HCT116 (cell line): ENCODE measurements at regions not wholly inside any gene's neighbourhood (a gene's known extent, or its start where the extent isn't known, plus 50 kb on each side); places are given as distances from the start of the nearest gene placed in this dataset.

ENCODE experiments used
- CTCF ChIP-seq, 3 experiments: fragments of 200-600 bp in 1 of 3; sonication (generic) in 1 of 3; IDR thresholded peaks in 2 of 3; conservative IDR thresholded peaks in 1 of 3; 2 replicates each; pipeline ENCODE4 v1.5.1; 2012 to 2017; ENCODE audit warnings: low read depth in 2 of 3, low read length in 2 of 3, antibody characterized with exemption in 1 of 3, borderline replicate concordance in 1 of 3, control low read depth in 1 of 3, mild to moderate bottlenecking in 1 of 3, mixed read lengths in 1 of 3, mixed run types in 1 of 3, moderate library complexity in 1 of 3; ENCODE audit not compliant: insufficient read depth in 1 of 3
- ELF1 ChIP-seq: IDR thresholded peaks from 2 replicates; pipeline ENCODE4 v1.6.1; 2012; ENCODE audit warnings: low read depth, borderline replicate concordance
- EZH2phosphoT487 ChIP-seq: fragments of 200-600 bp; IDR thresholded peaks from 2 replicates; pipeline ENCODE4 v1.6.1; 2018; ENCODE audit warnings: antibody characterized with exemption, borderline replicate concordance
- JUND ChIP-seq: IDR thresholded peaks from 2 replicates; pipeline ENCODE4 v1.6.1; 2012
- POLR2A ChIP-seq: IDR thresholded peaks from 2 replicates; pipeline ENCODE4 v1.7.0; 2011; ENCODE audit warnings: borderline replicate concordance; ENCODE audit not compliant: insufficient read depth, insufficient read length; ENCODE audit errors: extremely low read depth
- POLR2AphosphoS5 ChIP-seq: IDR thresholded peaks from 2 replicates; pipeline ENCODE4 v1.6.1; 2011; ENCODE audit warnings: mild to moderate bottlenecking, low read depth, low read length, moderate library complexity
- RAD21 ChIP-seq: IDR thresholded peaks from 2 replicates; pipeline ENCODE4 v1.6.1; 2012; ENCODE audit warnings: low read depth, mild to moderate bottlenecking
- SIN3A ChIP-seq: IDR thresholded peaks from 2 replicates; pipeline ENCODE4 v1.6.1; 2012; ENCODE audit warnings: low read depth
- SP1 ChIP-seq: IDR thresholded peaks from 2 replicates; pipeline ENCODE4 v1.6.1; 2012; ENCODE audit warnings: low read depth
- TCF7L2 ChIP-seq: IDR thresholded peaks from 2 replicates; pipeline ENCODE4 v1.7.0; 2011; ENCODE audit warnings: borderline replicate concordance, inconsistent platforms; ENCODE audit not compliant: insufficient read depth, insufficient read length; ENCODE audit errors: extremely low read depth
- YY1 ChIP-seq: IDR thresholded peaks from 2 replicates; pipeline ENCODE4 v1.6.1; 2011; ENCODE audit warnings: low read length, low read depth, moderate library complexity, mild to moderate bottlenecking; ENCODE audit not compliant: insufficient replicate concordance; ENCODE audit errors: extremely low read depth
- TF ChIP-seq, protein P1 (sequence below): IDR thresholded peaks from 2 replicates; pipeline ENCODE4 v1.6.1; 2012
- TF ChIP-seq, protein P2 (sequence below): IDR thresholded peaks from 2 replicates; pipeline ENCODE4 v1.6.1; 2011; ENCODE audit warnings: mild to moderate bottlenecking, low read length, moderate library complexity; ENCODE audit not compliant: insufficient replicate concordance; ENCODE audit errors: extremely low read depth
- TF ChIP-seq, protein P3 (sequence below): IDR thresholded peaks from 2 replicates; pipeline ENCODE4 v1.6.1; 2012

DNA sequence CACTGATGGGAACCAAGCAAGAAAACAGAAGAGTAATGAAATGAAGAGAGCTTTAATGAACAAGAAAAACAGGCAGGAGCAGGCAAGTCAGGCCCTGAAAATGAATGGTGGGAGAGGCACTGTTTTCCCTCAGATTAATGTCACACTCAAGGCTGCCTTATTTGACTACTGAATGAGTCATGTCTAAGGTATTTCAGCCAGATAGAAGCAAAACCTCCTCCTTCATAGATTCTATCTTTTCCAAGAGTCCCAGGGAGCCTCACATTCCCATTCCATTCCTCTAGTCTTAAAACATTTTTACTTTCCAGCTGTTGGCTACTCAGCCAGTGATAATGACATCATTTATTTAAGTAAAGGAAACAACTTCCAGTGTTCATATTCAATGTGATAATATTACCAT is 228.4 kb upstream of the NRIP1 start:
- no peak for TF ChIP-seq EZH2phosphoT487
- no peak for TF ChIP-seq CTCF (IDR thresholded peaks at IDR 0.05 in 2 of 3, conservative IDR thresholded peaks at IDR 0.05 in 1 of 3; ENCODE audit: borderline replicate concordance in 1 of 3, insufficient read depth in 1 of 3, low read depth in 2 of 3, low read length in 2 of 3)
- TF ChIP-seq RAD21 = no peak
- TF ChIP-seq JUND = no peak
- no peak for TF ChIP-seq ELF1
- TF ChIP-seq, protein P1, sequence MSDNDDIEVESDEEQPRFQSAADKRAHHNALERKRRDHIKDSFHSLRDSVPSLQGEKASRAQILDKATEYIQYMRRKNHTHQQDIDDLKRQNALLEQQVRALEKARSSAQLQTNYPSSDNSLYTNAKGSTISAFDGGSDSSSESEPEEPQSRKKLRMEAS = no peak
- no peak for TF ChIP-seq SP1
- TF ChIP-seq YY1 = no peak
- TF ChIP-seq, protein P2, sequence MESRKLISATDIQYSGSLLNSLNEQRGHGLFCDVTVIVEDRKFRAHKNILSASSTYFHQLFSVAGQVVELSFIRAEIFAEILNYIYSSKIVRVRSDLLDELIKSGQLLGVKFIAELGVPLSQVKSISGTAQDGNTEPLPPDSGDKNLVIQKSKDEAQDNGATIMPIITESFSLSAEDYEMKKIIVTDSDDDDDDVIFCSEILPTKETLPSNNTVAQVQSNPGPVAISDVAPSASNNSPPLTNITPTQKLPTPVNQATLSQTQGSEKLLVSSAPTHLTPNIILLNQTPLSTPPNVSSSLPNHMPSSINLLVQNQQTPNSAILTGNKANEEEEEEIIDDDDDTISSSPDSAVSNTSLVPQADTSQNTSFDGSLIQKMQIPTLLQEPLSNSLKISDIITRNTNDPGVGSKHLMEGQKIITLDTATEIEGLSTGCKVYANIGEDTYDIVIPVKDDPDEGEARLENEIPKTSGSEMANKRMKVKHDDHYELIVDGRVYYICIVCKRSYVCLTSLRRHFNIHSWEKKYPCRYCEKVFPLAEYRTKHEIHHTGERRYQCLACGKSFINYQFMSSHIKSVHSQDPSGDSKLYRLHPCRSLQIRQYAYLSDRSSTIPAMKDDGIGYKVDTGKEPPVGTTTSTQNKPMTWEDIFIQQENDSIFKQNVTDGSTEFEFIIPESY = no peak
- no peak for TF ChIP-seq SIN3A
- no peak for TF ChIP-seq TCF7L2
- no peak for TF ChIP-seq POLR2AphosphoS5
- no peak for TF ChIP-seq POLR2A
- TF ChIP-seq, protein P3, sequence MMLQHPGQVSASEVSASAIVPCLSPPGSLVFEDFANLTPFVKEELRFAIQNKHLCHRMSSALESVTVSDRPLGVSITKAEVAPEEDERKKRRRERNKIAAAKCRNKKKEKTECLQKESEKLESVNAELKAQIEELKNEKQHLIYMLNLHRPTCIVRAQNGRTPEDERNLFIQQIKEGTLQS = no peak
